ENCODE measurements at regions not wholly inside any gene's neighbourhood (a gene's known extent, or its start where the extent isn't known, plus 50 kb on each side); places are given as distances from the start of the nearest gene placed in this dataset.

DNA sequence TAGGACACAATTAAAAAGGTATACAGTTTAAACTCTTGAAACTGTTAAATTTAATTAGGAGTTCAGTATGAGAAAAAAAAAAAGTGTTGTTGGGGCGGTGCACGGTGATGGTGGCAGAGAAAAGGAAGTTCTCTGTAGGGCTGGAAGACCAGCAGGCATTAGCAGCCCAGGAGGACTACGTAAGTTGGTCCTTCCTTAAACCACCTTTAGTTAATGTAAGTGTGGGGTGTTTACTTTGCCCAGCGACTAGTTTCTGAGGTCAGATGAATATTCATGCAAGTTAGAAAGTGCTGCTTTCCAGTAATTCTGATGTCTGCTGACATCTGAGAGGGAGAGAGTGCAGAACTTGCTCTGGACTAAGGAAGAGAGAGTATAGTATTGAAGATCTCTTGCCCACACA lies 54.9 kb downstream of the NKX2-1 start:
- DNase-seq (ENCODE audit: low read depth), result no peak

DNA sequence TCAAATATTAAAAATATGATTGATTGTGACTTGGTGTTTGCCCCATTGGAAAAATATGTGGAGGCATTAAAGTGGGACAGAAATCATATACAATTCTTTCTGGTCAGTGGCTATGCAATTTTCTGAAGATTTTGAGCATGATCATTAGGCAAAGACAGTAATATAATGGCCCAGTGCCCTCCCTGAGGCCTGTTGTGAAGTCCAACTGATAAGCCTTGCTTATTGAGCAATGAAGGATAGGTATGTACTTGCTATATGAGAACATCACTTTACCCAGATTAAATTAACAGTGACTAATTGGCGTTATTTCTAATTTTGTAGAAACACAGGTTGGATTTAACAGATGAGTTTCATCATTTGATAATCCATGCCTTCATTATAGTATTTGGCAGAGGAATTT lies 57.1 kb downstream of the NKX2-1 start:
- no peak for DNase-seq (ENCODE audit: low read depth)

DNA sequence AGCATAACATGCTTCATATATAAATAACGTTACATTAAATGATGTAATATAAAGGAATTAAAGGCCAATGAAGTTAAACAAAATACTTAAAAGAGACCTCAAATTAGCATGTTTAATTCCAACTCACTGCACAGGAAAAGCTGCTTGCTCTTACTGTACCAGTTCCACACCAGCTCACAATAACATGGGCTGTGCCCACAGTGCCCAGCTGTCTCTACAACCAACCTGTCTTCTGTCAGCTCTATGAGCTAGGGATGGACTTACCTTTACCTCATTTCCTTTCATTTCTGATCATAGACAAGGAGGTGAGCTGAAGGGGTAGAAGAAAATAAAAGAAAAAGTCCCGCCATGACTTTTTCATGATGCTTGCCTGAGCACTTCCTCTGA lies 64.8 kb downstream of the NKX2-1 start:
- no peak for DNase-seq (ENCODE audit: low read depth)

DNA sequence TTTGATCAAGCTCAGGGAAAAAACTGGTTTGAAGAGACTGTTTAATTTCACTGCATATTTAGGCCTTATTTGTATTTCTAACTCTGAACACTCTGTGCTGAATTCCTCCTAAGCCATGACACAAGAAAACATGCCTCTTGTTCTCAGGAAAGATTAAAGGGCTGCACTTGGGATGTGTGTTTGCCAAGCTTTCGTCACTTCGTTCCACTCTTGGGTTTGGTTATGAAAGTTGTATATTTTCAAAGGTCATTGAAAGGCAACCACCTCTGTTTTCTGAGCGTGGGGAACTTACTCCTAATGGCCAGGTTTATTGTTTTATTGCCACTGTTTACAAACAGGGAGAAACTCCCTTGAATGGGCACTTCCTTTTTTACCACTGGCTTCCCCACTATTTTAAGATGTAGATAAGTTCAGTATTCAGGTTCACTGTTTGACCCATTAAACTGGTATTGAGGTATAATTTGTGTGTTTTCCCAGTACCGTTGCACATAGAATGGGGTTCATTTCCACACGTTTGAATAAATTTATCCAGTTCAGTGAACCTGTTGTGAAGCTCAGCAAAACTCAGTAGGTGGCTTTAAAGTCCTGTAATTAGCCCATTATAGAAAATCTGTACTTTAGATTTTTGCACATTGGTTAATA lies 65.3 kb downstream of the NKX2-1 start:
- no peak for DNase-seq (ENCODE audit: low read depth)

DNA sequence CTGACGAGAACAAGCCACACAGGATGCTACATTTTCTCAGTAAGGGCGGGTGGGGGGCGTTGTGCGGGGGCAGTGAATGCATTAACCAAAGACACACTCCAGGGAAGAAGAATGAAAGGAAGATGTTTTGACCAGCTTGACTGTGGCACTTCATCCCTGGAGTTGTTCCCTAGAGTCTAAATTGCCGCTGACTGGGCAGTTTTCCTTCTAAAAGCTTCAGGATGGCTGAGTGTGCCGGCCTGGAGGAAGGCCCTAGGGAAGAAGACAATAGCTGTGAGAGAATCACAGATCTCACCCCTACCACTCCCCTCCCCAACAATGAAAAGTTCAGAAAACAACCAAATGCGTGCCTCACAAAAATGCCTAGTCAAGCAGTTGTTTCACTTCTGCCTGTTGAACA lies 67.2 kb downstream of the NKX2-1 start:
- no peak for DNase-seq (ENCODE audit: low read depth)

DNA sequence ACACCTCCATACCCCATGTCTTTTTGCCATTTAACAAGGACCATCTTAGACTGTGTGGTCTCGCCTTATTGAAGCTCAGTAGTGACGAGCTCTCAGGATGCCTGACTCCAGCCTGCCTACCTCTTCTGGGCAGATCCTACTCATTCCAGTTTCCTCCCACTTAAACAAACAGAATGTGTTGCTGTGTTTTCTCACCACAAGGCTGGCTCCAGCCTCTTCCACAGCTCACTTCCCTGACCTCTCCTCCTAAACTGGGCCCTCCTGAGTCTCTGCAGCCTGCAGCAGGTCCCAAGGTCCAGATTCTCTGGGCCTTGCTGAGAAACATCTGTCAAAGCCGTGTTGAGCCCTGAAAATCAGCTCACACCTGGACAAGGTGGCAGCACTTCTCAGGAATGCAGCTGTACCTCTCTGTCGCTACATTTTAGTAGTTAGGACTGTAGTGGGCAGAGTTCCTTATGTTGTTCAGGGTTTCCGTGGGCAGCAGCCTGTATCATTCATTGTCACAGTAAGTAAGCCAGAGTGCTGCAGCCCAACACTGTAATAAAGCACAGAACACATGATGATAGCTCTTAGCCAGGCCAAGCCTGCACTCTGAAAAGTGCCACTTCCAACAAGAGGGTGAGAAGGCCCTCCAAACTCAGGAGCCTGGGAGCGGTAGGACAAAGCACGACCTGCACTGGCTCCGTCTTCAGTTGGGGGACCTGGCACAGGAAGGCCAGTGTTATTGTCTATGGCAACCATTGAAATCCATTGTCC lies 68.5 kb downstream of the NKX2-1 start:
- no peak for DNase-seq (ENCODE audit: low read depth)

DNA sequence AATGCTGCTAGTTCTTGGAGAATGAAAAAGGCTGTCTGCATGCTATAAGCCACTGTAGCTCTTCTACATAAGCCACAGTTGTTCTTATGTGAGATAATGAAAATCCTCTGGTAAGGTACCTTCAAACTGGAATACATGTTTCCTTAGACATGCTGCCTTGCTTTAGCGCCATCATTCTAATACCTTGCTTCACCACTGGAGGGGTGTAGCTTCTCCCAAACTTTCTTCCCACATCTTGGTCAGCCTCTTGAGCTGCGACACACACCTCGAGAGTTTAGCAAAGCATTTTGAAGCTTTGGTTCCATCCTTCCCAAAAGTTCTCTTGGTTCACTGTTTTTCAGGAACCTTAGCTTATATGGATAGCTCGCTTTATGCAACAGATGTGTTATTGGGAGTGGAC lies 69.5 kb downstream of the NKX2-1 start:
- no peak for DNase-seq (ENCODE audit: low read depth)

DNA sequence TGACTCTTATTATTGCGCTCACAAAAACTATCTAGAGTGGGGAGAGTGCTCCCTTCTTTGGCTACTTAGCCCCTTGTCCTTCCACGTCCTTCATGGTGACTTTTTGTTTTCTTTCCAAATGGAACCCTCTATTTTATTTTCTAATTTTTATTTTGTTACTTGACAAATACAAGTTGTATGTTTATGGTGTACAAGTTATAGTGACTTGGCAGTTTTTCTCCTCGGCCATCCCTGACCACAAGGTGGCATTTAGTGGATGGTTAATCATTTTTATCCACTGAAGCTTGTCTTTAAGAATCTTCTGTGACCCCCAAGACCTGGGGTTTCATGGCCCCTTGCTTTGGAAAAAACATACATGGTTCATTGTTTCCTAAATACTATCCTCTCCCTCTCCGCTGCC lies 70.1 kb downstream of the NKX2-1 start:
- DNase-seq (ENCODE audit: low read depth), result no peak

DNA sequence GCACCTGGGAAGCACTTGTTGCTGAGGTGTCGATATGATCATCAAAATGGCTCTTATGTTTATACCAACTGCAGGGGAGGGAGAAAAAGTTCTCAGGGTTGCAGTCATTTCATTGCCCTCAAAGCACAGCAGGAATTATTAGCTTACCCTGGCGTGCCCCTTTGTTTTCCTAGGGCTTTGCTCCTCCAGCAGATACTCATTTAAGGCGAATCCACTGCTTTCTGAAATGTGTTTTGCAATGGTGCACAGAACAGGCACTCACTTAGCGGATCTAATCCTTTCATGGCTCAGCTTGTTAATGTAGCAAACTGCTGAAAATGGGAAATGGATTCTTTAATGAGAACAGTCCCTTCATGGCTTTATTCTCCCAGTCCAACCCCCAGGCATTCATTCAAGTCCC lies 76.7 kb downstream of the NKX2-1 start:
- no peak for DNase-seq (ENCODE audit: low read depth)

DNA sequence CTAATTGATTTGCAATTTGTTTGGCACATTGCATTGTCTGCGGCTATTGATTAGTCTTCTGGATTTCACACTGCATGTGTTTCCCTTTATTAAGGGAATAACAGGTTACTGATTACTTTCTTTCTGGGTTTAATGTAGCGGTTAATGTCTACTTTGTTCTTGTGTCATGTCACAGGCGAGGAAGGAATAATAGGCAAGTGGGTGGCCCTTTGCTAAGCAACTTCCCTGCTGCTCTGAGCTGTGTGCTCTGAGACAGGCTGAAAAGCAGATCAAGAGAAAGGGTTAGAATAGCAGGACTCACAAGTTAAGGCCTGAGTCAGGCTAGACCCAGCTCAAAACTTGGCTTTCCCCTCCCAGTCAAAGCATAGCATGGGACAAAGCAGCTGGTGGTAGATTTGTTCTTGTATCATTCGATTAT lies 77.2 kb downstream of the NKX2-1 start:
- DNase-seq (ENCODE audit: low read depth), result no peak

DNA sequence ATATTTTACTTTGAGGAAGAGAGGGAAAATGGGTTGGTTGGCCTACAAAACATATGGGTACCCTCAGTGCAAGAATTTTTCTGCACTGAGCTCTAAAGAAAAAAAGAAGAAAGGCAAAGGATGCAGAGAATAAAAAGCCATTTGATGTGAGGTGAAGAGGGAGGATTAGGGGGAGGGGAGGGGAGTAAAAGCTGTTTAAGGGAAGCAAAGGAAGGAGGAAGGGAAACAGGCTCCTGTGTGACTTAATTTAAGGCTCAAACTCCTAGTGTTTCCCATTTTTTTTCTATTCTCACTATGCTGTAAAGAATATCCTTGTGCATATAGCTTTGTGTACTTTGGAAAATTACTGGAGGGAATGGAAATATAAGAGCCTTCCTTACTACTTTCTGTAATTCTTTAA lies 78.7 kb downstream of the NKX2-1 start:
- no peak for DNase-seq (ENCODE audit: low read depth)

DNA sequence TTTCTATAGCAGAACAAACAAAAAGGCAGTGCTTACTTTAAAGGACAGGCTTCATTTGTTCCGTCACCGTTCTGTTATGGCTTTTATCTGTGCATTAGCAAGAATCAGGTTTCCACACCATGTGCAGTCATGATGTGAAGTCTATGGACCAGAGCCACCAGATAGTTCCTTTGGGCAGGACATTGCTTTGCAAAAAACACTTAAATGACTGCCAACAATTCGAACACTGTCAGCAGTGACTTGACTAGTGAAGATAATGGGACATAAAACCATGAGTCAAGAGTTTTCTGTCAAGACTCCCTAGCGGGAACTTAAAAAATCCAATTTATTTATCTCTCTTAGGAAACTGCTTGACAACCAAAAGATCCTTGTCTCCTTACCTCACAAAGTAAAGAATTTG lies 80.3 kb downstream of the NKX2-1 start:
- DNase-seq (ENCODE audit: low read depth), result no peak

DNA sequence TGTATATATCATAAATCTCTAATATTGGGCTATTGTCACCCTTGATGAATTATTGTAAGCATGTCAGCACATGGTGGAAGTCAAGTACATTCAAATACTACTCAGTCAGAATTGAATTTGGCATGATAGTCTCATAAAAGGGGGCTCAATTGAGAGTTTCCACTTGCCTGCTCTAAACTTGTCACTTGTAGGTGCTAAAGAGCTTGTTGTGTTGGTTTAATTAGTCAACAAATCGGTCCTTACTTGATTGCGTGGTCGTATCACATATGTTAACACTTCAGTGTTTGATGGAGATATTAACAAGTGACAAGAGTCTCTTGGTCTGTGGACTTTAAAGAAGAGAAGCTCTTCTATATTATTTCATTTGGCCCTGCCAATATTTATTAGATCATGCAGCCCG lies 81.1 kb downstream of the NKX2-1 start:
- DNase-seq (ENCODE audit: low read depth), result no peak

DNA sequence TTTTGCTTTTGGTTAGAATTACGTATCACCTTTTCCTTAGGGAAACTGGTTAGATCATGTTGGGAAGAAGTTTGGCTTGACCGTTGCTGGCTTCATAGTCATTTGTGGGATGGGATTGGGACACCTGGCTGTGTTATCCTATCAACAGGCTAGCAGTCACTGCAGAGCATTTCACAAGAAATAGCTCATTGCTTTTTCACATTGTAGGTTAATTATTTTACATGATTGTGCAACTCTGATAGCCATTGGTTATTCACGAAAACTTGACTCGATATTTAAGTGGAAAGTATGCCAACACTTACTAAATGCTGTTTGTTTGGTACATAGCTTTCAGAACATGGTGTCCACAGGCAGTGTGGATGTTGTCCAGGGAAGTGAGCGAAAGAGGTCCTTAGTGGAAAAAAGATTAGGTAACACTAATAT lies 89.4 kb downstream of the NKX2-1 start:
- no peak for DNase-seq (ENCODE audit: low read depth)

DNA sequence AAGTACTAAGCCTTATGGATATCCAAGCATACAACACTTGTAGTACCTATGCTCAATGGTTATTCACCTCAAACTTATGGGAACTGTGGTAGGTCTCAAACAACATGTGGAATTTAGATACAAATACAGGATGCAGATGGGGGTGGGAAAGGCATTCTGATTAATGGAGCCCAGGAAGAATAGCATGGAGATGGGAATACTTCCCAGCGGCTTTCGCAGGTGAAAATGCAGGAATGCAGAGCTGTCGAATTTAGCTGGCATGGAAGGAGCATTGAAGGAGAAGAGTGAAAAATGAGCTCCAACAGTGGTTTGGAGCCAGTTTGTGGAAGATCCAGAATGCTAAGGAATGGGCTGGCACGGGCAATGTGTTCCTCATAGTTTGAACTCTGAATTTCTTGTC lies 89.9 kb downstream of the NKX2-1 start:
- DNase-seq (ENCODE audit: low read depth), result no peak

DNA sequence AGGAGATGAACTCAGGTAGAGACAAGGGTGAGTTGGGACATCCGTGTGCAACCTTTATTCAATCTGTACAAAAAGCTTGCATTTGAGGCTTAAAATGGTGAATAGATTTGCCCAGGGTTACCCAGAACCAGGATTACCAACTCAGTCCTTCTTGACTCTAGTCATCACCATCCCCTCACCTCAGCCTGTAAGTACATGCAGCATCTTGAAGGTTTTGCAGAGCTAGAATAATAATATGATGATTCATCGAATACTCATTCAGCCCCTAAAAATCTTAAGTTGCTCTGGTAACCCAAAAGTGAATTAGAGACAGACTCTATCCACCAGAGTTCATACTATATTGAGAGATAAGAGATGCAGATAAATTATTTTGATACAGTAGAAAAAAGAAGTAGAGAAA lies 90.3 kb downstream of the NKX2-1 start:
- DNase-seq (ENCODE audit: low read depth), result no peak

DNA sequence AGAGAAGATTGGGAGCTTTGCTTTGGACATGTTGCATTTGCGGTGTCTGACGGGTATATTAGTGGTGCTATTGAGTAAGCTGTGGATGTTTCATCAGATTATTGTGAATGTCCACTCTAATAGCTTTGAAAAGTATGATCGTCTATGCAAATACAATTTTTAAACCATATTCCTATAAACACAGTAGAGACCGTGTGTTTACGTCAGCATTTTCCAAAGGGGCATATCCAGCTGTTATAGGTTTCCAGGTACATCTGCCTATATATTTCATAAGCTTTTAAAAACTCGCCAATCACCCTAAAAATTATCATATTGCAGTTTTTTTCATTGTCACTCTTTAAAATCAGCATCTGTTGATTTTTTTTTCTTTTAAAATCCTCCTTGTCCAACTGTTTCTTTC lies 91.7 kb downstream of the NKX2-1 start:
- DNase-seq (ENCODE audit: low read depth), result no peak

DNA sequence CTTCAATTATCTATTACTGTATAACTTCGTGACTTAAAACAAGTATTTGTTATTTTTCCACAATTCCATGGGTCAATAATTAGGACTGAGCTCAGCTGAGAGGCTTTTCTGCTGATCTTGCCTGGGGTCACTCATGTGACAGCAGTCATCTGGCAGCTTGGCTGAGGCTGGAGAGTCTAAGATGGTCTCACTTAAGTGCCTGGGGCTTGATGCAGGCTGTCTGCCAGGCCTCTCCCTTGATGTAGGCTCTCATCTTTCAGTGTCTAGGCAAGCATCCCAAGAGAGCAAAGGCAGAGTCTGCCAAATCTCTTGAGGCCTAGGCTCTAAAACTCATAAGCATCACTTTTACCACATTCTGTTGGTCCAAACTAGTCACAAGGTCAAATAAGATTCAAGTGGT lies 93.2 kb downstream of the NKX2-1 start:
- no peak for DNase-seq (ENCODE audit: low read depth)

DNA sequence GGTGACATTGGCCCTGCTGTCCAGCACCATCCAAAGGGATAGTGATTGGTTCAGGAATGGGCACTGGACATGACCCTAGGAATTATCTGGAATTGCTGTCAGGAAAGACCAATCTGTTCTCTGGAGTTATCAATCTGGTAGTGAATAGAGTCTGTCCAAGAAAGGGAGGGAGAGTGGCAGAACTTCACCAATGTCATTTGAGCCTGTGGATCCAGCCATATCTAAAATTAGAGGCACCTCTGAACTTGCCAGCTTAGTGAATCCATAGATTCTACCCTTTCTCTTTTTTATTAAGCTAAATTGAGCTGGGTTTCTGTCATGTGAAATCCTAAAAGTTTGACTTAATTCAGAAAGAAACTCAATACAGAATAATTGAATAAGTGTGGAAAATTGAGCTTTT lies 93.9 kb downstream of the NKX2-1 start:
- DNase-seq (ENCODE audit: low read depth), result no peak

DNA sequence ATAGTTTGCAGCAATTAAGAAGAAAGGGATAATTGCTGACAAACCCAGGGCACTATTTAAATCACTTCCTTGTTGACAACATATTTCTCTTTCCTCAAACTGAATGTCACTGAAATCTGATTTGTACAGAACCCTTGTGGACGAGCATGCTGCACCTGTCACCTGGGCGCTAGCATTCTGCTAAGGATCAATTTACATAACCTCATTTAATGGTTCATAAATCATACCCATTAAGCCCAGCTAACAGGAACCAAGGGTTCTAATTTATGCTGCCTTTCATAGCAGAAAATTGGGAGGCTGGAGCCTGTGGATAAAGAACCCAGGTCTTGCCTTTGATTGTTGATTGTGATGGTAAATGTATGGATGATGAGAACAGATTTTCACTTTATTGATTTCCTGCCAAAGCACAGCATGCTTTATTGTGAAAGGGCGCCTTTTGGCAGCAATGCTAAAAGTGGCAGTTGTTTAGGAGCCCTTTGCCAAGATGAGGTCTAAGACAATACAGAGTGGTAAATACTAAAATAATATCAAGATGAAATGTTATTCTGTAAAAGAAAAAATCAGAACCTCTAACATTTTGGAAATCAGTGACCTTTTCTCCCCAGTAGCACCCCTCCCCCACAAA lies 95.4 kb downstream of the NKX2-1 start:
- DNase-seq (ENCODE audit: low read depth), result no peak

DNA sequence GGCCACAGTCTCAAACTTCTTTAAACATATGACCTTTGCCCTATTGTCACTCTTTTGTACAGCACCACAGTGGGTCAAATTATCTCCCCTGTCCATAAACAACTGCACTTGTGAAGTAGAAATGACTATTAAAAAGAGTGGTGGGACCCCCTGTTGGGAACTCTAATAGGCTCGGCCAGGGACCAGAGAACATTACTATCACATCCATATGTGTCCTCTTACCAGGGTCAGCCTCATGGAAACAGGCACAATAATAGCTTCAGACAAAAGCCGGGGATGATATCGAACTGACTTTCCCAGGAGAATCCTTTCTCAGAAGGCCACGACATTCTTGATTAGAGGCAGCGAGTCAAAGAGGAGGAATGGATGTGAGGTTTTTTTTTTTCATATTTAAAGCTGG lies 96.6 kb downstream of the NKX2-1 start:
- no peak for DNase-seq (ENCODE audit: low read depth)

DNA sequence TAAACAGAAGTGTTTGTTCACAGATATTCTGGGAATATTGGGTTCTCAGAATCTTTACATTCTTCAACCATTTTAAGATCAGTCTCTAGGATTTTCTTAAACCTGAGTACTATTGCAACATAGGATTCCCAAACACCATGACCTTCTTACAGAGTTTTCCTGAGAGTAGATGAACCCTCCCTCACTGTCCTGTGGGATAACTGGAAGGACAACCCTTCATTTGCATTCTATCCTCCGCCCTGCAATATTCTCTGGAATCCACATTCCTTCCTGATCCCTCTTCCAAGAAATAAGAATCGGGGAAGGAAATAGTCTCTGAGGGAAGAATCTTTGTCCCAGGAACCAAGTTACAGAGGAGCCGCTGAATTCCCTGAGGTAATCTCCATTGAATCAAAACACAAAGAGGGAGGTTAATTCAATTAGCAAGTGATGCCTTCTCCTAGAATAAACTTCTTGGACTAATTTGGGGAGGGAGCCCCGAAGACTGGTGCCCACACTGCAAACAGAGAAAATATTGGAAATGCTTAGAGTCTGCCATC lies 99.8 kb upstream of the MBIP start:
- DNase-seq (ENCODE audit: low read depth), result no peak

DNA sequence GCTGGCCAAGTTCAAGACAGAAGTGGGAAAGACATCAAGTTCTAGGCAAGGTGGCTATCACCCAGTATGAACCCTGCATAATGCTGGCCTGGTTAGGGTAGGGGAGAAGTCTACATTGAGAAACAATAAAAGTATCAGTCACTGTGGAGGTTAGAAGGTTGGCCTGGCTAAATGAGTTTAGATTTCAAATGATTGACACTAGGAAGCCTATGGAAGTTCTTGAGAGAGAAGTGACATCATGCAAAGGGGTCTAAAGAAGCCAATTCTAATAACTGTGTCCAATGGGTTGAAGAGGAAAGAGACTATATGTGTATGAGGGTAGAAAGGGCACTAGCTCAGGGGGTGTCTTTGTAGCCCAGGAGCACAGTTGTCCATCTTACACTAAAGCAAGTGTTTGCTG lies 98.5 kb upstream of the MBIP start:
- no peak for DNase-seq (ENCODE audit: low read depth)
